NCI-H146 (cell line): ENCODE measurements at regions not wholly inside any gene's neighbourhood (a gene's known extent, or its start where the extent isn't known, plus 50 kb on each side); places are given as distances from the start of the nearest gene placed in this dataset.

Experiments used
- DNase-seq: peaks from one replicate; lab custom pipeline; 2025; lab: John Stamatoyannopoulos, UW

- no peak for DNase-seq
These were observed 116.5 kb upstream of the C1orf174 start for GRCh38 chr1:4016351-4017130.

GRCh38 chr1:4017636-4018365 is 117.7 kb upstream of the C1orf174 start:
- no peak for DNase-seq

- DNase-seq: no peak
These were observed 118.5 kb upstream of the C1orf174 start for GRCh38 chr1:4018466-4019146.

GRCh38 chr1:4019147-4019521 is 119.1 kb upstream of the C1orf174 start:
- DNase-seq: no peak

GRCh38 chr1:4019606-4020331 is 119.7 kb upstream of the C1orf174 start:
- DNase-seq: no peak

GRCh38 chr1:4020449-4020848 is 120.4 kb upstream of the C1orf174 start:
- DNase-seq: no peak

GRCh38 chr1:4021136-4021973 is 121.3 kb upstream of the C1orf174 start:
- DNase-seq: no peak

- no peak for DNase-seq
These were observed 121.8 kb upstream of the C1orf174 start for GRCh38 chr1:4021974-4022268.

- DNase-seq: no peak
These were observed 122.6 kb upstream of the C1orf174 start for GRCh38 chr1:4022715-4023114.

GRCh38 chr1:4023678-4024077 is 123.6 kb upstream of the C1orf174 start:
- DNase-seq: no peak

- no peak for DNase-seq
These were observed 124.7 kb upstream of the C1orf174 start for GRCh38 chr1:4024811-4025210.

GRCh38 chr1:4025752-4026151 is 125.7 kb upstream of the C1orf174 start:
- DNase-seq: no peak

- DNase-seq: no peak
These were observed 126.9 kb upstream of the C1orf174 start for GRCh38 chr1:4027008-4027407.

GRCh38 chr1:4027492-4028138 is 127.5 kb upstream of the C1orf174 start:
- no peak for DNase-seq

GRCh38 chr1:4028139-4028501 is 128.0 kb upstream of the C1orf174 start:
- DNase-seq: no peak

- DNase-seq: no peak
These were observed 129.3 kb upstream of the C1orf174 start for GRCh38 chr1:4029376-4029775.

- no peak for DNase-seq
These were observed 132.5 kb upstream of the C1orf174 start for GRCh38 chr1:4032571-4032970.

- peak; percentile 39 for DNase-seq
These were observed 133.1 kb upstream of the C1orf174 start for GRCh38 chr1:4033129-4033676.

GRCh38 chr1:4033713-4034112 is 133.6 kb upstream of the C1orf174 start:
- DNase-seq: peak; percentile 76

- no peak for DNase-seq
These were observed 134.3 kb upstream of the C1orf174 start for GRCh38 chr1:4034318-4034887.
